ENCODE measurements at regions not wholly inside any gene's neighbourhood (a gene's known extent, or its start where the extent isn't known, plus 50 kb on each side); places are given as distances from the start of the nearest gene placed in this dataset.
A peak's percentile ranks its signal among the peaks of the same experiment; 100 is the strongest.

DNA sequence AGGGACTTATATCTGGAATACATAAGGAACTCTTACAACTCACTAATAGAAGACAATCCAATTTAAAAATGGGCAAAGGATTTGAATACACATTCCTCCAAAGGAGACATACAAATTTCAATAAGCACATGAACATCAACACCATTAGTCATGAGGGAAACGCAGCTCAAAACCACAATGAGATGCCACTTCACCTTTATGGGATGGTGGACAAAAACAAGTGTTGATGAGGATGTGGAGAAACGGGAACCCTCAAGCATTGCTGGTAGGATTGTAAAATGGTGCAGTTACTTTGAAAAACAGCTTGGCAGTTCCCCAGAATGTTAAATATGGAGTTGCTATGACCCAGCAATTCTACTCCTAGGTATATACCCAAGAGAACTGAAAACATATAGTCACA is 72.7 kb upstream of the IER5L start:
- ChIA-PET POLR2A (no interaction called here), CTCF (no interaction called here)
- intact Hi-C loops (cut with micrococcal nuclease): no loop called here

More for the DNA sequence above, 72.7 kb upstream of the IER5L start:
- Histone ChIP-seq H3K36me3 (ENCODE audit: control insufficient read depth in 1 of 2, insufficient read depth in 2 of 2, low read length in 2 of 2) (no peaks in the 10 kb centered on the region), H3K27me3 (ENCODE audit: insufficient read depth, low read length) (no peaks in the 10 kb centered on the region), H3K4me3 (replicated peaks in 1 of 2; ENCODE audit: low read depth in 1 of 2, low read length in 2 of 2) (no peak overlapping the region), H2AFZ (ENCODE audit: low read depth, low read length, poor library complexity, severe bottlenecking) (peak overlapping the region; percentile 88), H3K79me2 (ENCODE audit: insufficient read depth, low read length) (no peaks in the 10 kb centered on the region), H3K9me2 (ENCODE audit: insufficient read depth) (no peaks in the 10 kb centered on the region), H3K4me2 (ENCODE audit: low read length) (no peak overlapping the region), H4K20me1 (ENCODE audit: insufficient read depth) (no peaks in the 10 kb centered on the region), H3K9me3 (ENCODE audit: control insufficient read depth in 1 of 2, insufficient read depth in 1 of 2, low read depth in 1 of 2, low read length in 2 of 2) (no peaks in the 10 kb centered on the region), H3K4me1 (ENCODE audit: control insufficient read depth in 1 of 2, insufficient read depth in 2 of 2, low read length in 2 of 2) (peaks cover 0 to 19% of the 10 kb centered on the region in 2 experiments; a peak in 2 of 4 replicates), H3K9ac (ENCODE audit: low read length) (no peak overlapping the region), H3K27ac (ENCODE audit: low read depth, low read length) (no peak overlapping the region)
- ATAC-seq (no peak), DNase-seq (ENCODE audit: low read depth, low spot score) (no peak)
- RAD21 ChIA-PET (ENCODE audit: low non-redundant PET in 1 of 2, low total read pairs in 2 of 2, uncharacterized antibody in 2 of 2, unreplicated experiment in 2 of 2): no interaction called here
- BruUV-seq (replicated peaks): no TSS peak
- TF ChIP-seq ELF1 (IDR thresholded peaks at IDR 0.05; ENCODE audit: borderline replicate concordance, low read depth) (no peak), YY1 (IDR thresholded peaks at IDR 0.05; ENCODE audit: extremely low read depth, insufficient replicate concordance, low read depth, low read length) (no peak), JUND (IDR thresholded peaks at IDR 0.05) (no peak), SP1 (IDR thresholded peaks at IDR 0.05; ENCODE audit: low read depth) (no peak), CTCF (IDR thresholded peaks at IDR 0.05 in 2 of 3, conservative IDR thresholded peaks at IDR 0.05 in 1 of 3; ENCODE audit: borderline replicate concordance in 1 of 3, insufficient read depth in 1 of 3, low read depth in 2 of 3, low read length in 2 of 3) (no peak), POLR2A (IDR thresholded peaks at IDR 0.05; ENCODE audit: borderline replicate concordance, extremely low read depth, insufficient read depth, insufficient read length) (no peak), SRF (IDR thresholded peaks at IDR 0.05; ENCODE audit: low read depth) (no peak), TCF7L2 (IDR thresholded peaks at IDR 0.05; ENCODE audit: borderline replicate concordance, extremely low read depth, insufficient read depth, insufficient read length) (no peak)
